HG02943 (cell line): ENCODE measurements at regions not wholly inside any gene's neighbourhood (a gene's known extent, or its start where the extent isn't known, plus 50 kb on each side); places are given as distances from the start of the nearest gene placed in this dataset.
"Not testable (repeated sequence)": the region's sequence is repeated elsewhere in the genome, so short reads cannot be mapped to it uniquely, and the experiment has no call there.

ENCODE experiments used
- ATAC-seq: cut with Tn5 transposase; IDR thresholded peaks from one replicate; pipeline ENCODE4 v1.9.1; 2021; ENCODE audit warnings: mild to moderate bottlenecking, low read depth, moderate library complexity; ENCODE audit not compliant: unreplicated experiment

GRCh38 chr4:148964456-148964855 is 522.2 kb upstream of the NR3C2 start:
- no peak for ATAC-seq

- no peak for ATAC-seq
Observed at GRCh38 chr4:148962539-148963290, 520.5 kb upstream of the NR3C2 start.

DNA sequence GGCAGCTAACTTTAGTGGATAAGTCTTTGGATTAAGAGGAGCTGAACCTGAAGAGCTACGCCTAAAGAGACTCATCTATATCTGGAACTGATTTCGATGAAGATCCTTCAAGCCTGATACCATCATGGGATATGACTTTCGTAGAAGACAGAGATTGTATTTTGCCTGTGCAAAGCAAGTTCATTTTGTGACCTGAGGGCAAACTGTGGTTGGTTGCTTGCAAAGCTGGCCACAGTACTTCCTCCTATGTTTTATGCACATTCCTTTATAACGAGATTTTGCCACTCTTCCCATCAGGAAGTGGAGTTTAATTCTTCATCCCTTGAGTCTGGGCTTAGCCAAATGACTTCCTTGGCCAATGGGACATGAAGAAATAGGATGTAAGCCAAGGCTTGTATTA is 519.3 kb upstream of the NR3C2 start:
- no peak for ATAC-seq

DNA sequence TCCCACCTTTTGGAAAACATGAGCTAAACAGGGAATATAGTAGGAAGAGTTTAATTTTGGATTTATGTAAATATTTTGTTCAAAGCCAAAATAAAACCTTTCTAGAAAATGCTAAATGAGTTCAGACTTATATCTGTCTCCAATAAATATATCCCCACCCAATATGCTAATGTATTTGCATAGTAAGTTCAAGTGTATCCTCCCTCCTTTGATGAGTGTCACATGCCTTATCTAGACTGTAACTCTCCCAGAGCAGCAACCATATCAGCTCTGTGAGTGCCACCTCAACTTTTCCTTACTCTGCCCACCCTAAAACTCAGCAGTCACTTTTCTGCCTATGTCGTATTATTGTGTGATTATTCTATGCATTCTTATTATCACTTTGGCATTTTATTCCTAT is 516.1 kb upstream of the NR3C2 start:
- no peak for ATAC-seq

DNA sequence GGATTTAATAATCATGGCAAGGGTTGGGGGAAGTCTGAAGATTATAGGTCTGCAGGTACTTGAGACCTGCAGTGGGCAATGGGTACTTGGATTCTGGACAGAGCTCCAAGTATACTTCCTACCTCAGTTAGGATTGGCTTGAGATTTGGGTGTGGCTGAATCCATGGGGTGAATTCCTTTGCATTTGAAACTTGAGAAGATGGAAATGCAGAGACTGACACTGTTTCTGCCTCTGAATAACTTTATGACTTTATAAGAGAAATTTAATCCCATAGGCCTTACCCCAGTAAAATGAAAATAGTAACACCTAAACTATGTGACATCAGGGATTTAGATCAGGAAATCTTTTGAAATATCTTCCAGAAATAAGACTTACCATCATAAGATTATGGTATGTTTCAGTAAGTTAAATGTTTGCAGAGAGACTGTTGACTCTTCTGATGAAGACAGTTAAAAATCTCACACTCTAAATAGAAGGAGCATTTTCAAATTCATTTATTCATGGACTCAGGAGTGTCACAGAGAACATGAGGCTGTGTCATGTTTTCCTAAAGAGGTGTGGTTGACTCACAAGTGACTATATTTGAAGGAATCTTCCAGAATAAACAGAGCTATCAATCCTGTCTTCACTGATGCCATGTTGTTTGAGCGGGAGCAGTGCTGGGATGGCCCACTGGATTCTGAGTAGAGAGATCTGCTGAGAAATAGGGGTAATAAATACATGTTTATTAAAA is 513.5 kb upstream of the NR3C2 start:
- no peak for ATAC-seq

- no peak for ATAC-seq
Observed at GRCh38 chr4:148954011-148954749, 512.0 kb upstream of the NR3C2 start.

DNA sequence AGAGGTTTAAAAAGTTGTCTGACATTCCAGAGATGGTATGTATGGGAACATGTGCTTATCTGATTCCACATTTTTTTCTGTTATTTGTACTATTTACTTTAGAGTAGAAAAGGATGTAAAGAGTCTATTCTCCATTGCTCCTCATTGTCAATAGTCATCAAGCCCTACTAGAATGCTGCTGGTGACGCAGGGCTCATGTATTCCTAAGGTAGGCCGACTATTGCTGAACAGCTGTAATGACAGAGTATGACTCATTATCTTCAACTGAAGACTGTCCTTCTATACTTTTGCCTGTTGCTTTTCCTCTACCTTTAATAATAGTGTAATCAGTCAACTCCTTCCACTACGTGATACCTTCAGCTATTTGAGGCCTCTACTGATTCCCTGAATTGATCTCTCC is 509.1 kb upstream of the NR3C2 start:
- no peak for ATAC-seq

GRCh38 chr4:148946271-148946670 is 504.1 kb upstream of the NR3C2 start:
- no peak for ATAC-seq

GRCh38 chr4:148944839-148945219 is 502.6 kb upstream of the NR3C2 start:
- no peak for ATAC-seq

DNA sequence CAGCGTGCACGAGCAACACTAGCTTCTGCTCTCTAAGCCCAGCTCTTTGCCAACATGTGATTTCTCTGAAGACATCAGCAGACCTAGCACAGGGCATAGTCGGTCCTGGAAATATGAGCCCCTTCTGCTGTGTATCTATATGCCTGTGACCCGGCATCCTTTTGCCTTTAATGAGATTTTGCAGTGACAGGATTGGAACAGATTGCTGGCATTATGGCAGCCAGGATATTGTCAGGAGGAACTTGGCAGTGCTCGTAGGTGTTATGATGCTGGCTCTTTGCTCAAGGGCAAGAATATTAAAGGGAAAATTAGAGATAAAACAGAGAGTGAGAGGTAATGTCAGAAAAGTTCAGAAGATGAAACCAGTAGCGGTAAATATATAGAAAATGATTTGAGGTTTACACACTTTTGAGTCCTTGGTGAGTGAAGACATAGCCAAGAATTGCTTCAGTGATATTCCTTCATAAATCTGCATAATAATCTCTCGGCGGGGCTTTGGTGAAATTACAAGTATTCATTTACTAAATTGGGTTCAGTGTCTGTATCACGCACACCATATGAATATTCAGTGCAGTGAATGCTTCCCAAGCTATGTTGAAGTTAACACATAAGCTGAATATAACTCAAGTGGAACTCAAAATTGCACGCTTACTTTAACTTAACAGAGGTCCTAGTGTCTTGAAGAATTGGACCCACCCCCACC is 502.1 kb upstream of the NR3C2 start:
- ATAC-seq = no peak

DNA sequence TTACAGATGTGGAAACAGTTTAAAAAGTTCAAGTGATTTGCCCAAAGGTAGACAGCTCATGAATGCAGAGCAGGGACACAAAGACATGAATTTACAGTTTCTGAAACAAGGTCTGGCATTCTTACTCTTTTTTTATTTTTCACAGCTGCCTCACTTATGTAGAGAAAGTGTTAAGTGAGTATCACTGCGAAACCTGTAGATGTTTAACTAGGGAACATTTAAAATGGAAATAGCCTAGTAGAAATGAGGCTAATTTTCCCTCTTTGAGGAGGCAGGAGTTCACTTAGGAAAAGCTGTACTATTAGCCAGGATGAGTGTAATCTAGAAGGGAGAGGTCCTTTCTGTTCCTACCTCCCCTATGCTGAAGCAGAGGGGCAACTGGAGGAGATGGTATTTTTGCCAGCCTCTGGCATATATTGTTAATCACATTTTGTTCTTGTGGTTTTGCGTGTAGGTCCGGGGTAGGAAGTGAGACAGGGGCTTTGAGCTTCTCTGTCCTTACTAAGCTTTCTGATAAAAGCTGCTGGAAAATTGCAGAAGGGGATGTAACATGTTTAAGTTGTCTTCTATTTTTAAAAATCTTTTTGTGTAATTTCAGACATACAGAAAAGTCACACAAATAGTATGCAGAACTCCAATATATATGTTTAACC is 492.8 kb upstream of the NR3C2 start:
- ATAC-seq = no peak

DNA sequence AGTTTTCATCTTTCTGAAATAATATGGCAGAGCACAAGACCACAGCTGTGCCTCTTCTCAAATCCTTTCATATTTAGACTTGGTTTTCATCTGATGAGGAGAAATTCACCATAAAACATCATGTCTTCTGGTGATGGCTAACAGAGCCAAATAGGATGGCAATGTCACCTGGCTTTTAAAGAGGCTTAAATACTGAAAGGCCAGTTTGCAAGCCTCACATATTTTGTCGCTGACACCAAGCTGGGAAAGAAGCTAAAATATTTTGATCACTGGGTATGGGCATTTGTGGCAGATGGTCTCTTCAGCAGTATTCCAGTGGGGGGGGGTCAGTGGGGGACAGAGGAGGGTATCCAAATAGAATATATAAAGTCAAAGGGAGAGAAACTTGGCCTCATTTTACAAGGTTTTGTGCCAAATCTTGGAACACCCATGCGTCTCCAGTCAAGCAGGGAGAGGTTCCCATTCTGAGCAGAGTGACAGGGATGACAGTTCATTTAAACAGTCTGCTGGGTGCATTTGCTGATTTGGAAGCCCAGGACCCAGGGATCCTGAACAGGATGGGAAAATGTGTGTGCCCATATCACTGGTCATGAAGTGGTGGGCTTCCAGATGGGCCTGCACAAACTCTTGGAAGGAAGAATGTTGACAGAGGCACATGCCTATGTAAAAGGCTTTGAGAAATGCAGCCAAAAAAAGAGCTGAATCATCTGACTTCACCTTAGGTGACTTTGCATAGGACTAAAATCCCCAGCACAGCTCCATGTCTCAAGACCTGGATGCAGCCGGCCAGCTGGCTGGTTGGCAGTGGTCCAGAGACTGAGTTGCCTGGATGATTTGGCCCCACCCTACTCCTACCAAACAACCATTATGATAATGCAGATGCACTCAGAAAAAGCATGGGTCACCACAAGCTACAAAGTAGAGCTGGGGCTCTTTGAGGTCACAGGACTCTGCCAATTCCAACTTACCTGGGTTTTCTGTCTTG is 484.4 kb upstream of the NR3C2 start:
- no peak for ATAC-seq

DNA sequence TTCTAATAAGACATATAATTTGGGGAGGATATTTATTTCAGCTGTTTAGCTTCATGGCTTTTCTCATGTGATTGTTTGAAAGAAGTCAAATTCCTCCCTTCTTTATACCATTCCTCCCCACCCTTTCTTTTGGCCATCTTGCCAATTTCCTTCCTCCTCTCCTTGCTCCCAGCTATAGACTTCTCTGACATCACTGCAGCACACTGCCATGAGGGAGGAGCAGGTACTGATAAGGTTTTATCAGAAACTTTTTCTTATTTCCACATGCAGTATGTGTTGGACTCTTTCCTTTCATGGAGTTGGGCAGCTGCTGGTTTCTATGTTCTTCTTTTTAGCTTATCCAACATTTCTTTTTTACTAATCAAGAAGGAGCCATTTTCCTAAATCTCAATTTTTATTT is 481.7 kb upstream of the NR3C2 start:
- no peak for ATAC-seq

DNA sequence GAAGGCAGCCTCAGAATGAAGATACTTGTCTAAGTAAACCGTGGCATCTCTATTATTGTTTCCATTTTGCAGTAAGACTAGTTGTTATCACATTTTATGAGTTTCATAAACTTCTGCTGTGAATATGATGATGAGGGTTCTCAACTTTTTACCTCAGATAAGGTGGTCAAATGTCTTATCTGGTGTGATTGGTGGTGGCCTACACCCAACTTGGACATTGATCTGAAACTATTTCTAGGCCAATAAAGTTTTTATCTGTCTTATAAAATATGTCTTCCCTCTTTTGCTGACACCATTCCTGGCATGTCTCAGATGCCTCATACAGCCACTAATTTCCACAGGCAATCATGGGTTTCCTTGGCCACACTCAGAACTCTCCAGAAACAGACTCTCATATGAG is 480.3 kb upstream of the NR3C2 start:
- no peak for ATAC-seq

- ATAC-seq = no peak
Observed at GRCh38 chr4:148914734-148915133, 472.5 kb upstream of the NR3C2 start.

- no peak for ATAC-seq
Observed at GRCh38 chr4:148914301-148914700, 472.1 kb upstream of the NR3C2 start.

- no peak for ATAC-seq
Observed at GRCh38 chr4:148903388-148903787, 461.2 kb upstream of the NR3C2 start.

GRCh38 chr4:148901075-148901705 is 459.0 kb upstream of the NR3C2 start:
- ATAC-seq = no peak

GRCh38 chr4:148898139-148898538 is 455.9 kb upstream of the NR3C2 start:
- ATAC-seq = not testable (repeated sequence)
